Astrocyte of the hippocampus (primary cell): ENCODE measurements at regions not wholly inside any gene's neighbourhood (a gene's known extent, or its start where the extent isn't known, plus 50 kb on each side); places are given as distances from the start of the nearest gene placed in this dataset.

Source experiments
- DNase-seq: peaks from one replicate; pipeline ENCODE4 v3.0.0; 2011; ENCODE audit warnings: low read depth, low spot score

DNA sequence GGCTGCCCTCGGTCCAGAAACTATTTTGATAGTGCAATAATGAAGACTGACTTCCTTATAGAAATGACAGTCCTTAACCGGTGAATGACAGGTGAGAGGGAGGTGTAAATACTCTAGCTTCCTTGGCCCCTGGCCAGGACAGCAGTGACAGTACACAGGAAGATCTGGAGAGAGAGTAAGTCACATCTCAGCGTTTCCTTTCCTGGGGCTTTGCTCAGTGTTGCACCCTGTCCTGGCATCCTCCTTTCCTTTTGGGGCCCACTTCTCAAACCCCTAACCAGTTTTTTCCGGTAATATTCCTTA is 336.9 kb downstream of the CD83 start:
- no peak for DNase-seq

DNA sequence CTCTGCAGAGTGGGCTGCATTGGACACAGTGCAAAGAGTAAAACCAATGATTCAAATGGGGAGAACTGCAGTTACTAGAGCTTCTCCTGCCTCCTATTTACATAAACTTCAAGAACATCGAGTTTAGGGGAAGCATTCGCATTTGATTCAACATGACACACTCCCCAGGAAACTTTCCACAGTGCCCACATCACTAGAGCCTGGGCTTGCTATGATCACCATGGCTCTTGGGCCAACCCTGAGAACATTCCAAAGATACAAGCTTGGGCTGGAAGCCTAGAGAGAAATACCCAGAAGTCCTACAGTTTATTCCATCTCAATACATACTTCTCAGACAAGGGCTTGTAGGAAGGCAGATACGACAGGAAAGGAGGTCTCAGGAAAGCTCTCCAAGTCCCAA is 337.9 kb downstream of the CD83 start:
- peak; percentile 49 for DNase-seq

DNA sequence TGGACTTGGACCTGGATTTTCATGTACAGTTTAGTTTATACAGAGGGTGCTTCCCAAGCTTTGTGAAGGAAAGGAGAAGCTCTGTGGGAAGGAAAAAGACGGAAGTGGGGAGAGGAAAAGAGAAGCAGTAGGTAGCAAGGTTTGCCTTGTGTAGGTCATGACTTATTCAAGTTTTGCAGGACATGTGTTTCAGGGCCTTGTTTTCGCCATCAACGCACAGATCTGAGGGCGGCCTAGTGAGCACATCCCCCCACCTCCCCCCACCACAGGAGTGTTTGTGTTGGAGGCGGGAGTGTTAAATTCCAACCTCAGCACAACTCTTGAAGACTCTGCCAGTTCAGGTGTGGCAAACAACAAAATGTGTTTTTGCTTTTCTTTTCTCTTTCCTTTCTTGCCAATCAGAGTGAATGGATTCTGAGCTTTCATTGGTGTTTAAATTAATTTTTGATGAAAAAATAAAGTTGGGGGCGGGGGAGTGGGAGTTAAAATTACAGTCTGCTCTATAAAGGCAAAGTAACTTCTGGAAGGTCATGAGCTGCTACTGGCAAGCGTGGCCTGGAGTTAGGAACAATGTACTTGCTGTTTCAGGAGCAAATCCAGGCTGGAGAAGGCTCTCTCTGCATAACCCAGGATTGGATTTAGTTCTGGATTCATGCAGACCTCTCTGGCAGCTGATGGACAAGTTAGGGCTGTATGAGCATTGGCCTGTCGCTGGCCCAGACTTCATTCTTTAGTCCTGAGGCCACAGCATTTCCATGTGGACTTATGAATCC is 338.5 kb downstream of the CD83 start:
- DNase-seq = no peak

DNA sequence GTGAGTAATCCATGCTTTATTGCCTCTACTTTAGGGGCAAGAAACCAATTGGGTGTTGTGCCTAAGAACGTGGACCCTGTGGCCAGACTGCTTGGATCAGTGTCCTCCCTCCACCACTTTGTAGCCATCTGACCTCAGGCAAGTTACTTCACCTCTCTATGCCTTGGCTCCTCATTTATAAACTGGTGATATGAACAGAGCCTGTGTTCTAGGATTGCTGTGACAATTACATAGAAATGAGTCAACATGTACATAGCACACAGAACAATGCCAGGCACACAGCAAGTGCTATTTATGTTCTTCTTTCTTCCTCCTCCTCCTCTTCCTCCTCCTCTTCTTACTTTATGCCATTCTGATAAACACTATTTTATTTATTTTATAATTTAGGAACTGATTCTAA is 339.4 kb downstream of the CD83 start:
- no peak for DNase-seq

DNA sequence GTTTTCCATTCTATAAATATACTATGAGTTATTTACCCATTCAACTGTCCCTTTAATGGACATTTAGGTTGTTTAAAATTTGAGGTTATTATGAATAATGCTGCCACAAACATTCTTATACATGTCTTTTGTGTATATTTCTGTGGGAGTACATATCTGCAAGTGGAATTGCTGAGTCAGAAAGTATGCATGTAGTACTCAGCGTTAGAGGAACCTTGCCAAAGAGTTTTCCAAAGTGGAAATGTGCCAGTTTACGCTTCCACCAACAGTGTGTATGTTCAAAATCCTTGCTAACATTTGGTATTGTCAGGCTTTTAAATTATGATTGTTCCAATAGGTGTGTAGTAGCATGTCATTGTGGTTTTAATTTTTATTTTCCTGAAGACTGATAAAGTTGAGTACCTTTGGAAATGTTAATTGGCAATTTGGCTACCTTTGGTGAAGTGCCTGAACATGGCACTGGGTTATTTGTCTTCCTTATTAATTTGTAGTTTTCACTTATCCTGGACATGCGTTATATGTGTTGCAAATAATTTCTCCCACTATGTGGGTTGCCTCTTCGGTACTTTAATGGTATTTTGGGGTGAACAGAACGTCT is 341.2 kb downstream of the CD83 start:
- DNase-seq = peak; percentile 90

DNA sequence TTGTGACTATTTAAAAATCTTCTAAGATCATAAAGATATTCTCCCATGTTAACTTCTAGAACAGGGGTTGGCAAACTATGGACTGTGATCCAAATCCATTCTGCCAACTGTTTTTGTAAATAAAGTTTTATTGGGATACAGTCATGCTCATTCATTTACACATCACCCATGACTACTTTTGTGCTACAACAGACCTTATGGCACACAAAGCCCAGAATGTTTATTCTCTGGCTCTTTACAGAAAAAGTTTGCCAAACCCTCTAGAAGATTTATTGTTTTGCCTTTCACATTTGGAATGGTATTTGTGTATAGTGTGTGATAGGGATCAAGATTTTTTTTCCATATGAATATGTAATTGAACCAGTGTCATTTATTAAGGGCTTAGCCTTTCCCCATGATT is 341.7 kb downstream of the CD83 start:
- DNase-seq = no peak

DNA sequence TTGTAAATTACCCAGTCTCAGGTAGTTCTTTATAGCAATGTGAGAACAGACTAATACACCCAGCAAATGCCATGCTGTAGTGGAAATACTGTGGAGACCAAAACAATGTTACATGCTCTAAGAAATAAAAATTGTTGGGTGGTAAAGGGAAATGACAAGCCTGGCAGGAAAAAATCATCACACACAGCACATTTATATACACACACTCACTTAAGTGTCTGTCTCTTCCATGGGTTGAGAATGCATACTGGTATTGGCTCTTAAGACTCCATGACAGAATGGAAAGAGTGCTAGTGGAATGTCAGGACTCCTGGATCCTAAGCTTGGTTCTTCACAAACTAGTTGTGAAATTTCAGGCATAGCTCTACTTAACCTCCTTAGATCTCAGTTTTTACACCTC is 343.0 kb downstream of the CD83 start:
- DNase-seq = no peak

DNA sequence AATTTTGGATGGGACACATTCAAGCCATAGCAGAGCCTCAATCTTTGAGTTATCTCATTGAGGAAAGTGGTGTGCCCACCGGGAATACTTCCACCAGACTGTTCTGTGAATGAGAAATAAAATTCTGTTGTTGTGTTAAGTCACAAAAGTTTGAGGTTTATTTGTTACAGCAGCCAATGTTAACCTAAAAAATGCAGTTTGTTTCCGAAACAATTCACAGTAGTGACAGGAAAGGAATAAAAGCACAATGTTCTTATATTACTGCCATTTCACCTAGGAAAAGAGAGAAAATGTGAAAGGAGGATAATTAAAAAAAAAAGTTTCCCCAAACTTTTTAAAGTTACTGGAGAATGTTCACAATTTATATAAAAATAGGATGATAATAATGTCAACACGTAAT is 344.6 kb downstream of the CD83 start:
- no peak for DNase-seq

DNA sequence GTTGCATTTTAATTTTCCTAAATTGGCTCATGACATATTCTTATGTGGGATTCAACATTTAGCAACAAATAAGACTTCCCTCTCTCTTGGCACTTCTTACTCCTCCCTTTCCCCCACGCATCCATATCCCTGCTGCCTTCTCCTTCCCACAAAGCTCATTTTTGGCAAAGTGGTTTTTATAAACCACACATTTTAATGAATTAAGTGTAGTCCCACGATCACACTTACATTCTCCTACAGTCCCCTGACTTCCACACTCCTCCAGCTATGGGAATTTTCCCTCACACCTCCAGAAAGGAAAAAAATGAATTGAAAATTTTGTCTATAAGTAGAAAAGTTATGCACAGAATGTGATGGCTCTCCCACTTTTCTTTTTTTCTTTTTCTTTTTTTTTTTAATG is 345.0 kb downstream of the CD83 start:
- DNase-seq = no peak

DNA sequence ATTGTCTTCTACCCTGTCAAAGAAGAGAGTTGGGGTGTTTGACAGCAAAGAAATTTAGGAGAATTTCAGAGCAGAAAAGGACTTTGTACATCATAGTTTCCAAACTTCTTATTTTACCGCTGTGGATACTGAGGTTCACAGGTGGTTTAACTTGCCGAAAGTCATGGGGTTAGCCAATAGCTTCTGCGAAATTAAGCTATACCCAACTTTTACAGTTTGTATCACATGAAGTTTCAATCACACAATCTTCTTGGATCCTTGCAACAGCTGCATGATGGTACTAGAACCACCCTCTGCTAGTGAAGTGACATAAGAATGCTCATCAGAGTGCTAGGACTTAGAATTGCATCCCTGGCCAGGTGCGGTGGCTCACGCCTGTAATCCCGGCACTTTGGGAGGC is 345.5 kb downstream of the CD83 start:
- DNase-seq = no peak

DNA sequence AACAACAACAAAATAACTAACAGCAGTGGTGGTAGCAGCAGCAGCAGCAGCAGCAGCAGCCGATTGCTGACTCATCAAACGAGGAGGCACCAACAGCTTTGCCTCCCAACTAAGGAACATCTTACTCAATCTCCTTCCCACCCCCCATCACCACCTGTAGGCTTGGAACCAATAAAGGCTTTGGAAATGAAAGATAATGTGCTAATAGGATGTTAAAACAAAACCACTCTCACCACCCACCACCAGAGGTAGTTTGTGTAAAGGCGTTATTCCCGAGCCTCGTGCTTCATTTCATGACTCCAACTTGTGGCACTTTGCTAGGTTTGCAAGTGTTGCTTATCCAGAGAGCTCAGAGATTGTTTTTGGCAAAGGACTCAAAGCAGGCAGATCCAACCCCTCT is 346.5 kb downstream of the CD83 start:
- DNase-seq = peak; percentile 25

DNA sequence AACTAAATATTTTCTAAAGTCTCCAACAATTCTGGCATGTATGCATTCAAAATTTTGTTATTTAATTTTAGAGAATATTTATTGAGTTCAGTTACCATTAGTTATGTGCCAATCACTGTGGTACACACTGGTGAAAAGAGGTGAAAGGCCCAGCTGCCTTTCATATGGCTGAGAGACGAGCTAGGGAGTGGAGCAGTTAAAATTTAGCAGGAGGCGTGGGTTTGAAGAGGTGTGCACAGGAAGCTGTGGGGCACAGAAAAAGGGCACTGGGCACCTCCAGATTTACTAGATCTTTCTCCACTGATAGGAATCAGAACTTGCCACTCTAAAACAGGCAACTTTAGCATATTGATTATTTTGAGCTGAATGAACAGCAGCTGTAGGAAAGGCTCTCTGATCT is 347.1 kb downstream of the CD83 start:
- DNase-seq = no peak

DNA sequence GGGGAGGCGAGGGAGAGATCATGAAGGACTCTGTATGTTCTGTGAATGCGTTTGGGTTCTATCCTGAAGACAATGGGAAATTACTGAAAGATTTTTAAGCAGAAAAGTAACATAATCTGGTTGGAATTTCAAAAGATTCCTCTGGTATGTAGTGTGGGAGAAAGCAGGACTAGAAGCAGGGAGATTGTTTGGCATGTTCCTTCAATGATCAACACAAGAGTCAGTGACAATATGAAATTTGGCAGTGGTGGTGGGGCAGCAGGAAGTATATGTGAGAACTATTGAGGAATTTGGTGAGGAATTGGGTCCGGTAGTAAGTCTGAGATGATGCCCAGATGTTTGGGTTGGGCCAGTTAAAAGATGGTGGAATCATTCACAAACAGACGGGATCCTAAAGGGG is 348.7 kb downstream of the CD83 start:
- peak; percentile 15 for DNase-seq

DNA sequence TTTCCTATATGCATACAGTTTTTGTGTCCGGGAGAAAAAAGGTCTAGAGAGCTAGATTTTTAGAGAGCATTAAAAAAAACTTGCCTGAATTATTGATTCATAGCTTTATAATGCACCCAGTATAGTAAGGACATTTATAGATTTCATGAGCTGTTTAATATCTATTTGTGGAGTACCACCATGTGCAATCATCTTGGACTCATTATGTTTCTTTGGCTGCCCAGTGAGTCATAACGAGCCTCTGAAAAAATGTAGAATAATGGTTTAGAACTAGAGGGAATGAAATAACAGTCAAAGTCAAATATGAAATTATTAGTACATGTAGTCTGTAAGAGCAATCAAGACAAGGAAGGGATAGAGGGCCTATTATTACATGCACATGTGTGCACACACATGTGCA is 350.0 kb downstream of the CD83 start:
- no peak for DNase-seq

DNA sequence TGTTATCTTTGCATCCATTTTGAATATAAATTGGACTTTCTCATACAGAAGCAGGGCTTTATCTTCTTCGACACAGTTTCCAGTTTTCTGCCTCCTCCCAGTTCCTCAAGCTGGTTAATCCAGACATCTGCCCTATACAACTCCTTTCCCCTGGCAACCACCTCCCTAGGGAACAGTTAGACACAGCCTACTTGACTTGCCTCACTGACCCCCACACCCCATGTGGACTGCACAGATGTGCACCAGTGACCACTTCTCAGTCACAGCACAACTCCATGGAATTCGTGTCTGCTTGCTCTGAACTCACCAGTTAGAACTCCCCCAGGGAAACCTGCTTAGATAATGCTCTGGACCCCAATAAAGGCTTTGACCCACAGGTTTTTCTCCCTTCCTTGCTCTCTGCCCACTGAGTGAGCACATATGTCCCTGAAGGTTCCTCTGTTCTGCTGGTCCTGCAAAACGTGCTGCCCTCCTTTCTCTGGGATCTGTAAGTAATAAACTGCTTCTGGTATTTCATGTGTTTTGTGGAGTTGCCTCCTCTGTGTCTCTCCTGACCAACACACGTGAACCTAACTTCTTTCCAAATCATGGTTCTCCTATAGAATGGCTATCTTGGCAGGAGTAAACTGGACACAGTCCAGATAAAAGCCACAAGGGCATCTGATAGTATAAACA is 351.2 kb downstream of the CD83 start:
- no peak for DNase-seq

DNA sequence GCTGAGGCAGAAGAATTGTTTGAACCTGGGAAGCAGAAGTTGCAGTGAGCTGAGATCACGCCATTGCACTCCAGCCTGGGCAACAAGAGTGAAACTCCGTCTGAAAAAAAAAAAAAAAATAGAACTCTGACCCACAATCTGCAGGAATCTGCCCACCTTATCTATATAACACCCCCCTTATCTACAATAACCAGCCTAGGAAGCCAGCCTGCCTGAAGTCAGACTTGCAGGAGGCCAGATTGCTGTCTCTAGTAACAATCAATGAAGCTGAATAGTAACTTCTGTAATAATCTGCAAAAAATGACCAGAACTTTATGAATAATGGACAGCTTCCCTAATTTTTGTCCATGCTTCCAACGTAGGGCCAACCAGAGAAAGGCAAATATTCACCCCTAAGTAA is 352.5 kb downstream of the CD83 start:
- DNase-seq = no peak

DNA sequence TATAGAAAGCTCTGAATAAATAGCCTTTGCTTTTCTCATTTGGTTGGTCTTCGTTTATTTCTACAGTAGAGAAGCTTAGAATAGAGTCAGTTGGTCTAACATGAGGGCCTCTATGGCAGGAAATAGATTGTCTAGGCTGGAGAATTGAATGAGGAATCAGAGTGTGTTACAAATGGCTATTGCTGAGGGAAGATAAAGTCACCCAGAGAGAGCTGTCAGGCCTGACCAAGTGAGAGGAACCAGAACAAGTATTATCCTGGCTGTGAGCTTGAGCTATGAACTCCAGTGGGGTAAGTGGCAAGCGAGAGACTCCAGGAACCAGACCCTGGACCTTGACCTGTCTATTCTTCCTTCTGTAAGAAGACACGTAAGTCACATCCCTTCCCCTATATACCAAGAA is 353.1 kb downstream of the CD83 start:
- DNase-seq = no peak

DNA sequence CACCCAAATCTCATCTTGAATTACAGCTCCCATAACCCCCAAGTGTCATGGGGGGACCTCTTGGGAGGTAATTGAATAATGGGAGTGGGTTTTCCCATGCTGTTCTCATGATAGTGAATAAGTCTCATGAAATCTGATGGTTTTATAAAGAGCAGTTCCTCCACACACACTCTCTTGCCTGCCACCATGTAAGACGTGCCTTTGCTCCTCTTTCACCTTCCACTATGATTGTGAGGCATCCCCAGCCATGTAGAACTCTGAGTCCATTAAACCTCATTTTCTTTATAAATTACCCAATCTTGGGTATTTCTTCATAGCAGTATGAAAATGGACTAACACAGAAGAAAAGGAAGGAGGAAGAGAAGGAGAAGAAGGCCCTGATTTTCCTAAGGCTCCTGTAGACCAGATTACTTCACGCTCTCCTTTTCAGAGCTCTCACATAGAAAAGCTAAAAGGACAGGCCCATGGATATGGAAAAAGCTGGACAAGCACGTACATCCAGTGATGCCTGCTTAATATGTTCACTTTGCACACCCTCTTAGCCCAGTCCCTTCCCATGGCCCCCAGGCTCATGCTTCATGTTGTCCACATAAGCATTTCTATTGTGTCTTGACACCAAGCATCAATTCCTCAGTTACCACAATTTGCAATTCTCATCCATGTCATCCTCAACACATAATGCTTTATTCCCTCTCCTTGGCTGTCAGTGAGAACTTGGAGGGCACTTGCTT is 354.8 kb downstream of the CD83 start:
- DNase-seq = no peak

DNA sequence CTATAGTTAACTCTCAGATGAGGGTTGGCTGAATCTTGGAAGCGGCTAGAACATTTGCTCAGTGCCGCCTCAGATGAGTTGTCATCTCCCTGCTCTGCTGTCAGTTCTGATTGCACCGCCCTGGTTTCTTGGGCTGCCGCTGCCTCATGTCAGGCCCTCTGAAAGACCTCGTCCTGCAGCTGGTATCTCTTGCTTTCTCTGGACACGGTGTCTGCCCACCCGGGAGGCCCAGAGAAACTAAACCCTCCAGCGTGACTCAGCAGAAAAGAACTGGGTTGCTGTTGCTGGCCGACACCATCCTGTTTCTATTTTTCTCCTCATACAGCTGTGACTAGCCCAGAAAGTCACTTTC is 355.4 kb downstream of the CD83 start:
- peak; percentile 25 for DNase-seq

DNA sequence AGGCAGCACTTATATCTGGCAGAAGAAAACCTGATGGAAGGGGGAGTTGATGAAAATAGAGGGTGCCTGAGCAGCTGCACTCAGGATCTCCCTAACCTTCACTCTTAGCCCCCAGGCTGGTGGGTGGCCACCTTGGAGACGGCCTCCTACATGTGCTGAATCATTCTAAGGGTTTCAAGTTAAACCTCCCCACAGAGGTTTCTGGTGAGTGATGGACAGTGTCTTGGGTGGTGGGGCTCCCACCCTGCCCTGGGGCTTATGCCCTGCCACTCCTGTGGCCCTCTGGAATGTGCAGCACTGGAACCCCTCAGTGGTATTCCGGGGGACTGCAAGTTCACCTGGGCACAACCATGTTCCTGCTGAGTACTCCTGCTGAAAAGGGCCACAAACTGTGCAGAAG is 357.2 kb downstream of the CD83 start:
- DNase-seq = no peak

DNA sequence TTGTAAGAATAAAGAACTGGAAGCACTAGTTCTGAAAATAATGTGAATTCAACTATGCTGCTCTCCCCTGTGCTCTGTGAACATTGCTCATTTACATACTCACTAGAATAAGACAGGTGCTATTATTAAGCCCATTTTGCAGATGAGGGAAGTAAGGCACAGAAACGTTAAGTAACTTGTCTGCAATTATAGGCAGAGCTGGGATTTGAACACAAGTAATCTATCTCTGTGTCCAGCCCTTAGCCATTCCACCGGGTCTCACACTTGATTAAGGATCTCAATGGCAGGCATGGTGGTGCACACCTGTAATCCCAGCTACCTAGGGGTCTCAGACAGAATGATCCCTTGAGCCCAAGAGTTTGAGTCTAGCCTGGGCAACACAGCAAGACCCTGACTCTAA is 357.7 kb downstream of the CD83 start:
- DNase-seq = no peak

DNA sequence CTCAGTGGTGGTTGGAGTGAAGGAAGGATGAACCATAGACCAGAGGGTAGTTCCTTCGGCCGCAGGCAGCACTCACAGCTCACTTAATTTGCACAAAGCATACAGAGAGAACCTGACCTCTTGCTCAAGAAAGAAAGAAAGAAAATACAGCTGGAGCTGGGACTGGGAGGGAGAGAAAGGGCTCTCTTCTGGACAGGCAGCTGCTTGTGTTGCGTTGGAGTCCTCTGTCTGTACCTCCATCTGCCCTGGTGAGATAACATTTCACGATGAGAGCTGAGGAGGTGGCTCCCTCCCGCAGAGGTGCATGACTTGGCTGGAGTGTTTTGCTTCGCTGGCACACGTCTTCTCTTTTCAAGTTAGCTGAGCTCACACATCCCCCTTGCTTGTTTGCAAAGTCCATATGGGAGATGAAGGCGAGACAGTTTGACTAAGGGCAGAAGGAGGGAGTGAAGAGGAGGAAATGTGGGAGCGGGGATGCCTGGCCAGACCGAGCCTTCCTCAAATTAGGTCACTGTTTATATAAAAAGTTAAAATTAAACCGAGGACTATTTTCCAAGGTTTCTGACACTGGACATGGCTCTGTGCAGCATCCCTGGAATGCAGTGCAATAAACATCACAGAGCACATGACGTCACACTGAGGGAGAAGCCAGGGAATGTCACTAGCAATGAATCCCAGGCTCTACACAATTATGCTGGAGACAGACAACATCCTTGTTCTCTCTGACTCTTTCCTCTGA is 359.4 kb downstream of the CD83 start:
- DNase-seq = peak; percentile 77
